ENCODE measurements at regions not wholly inside any gene's neighbourhood (a gene's known extent, or its start where the extent isn't known, plus 50 kb on each side); places are given as distances from the start of the nearest gene placed in this dataset.

GRCh38 chr5:58207076-58207475, 252.8 kb downstream of the PLK2 start:
- TF ChIP-seq EZH2phosphoT487 (IDR thresholded peaks at IDR 0.05; ENCODE audit: borderline replicate concordance, low read length) (no peak), CTCF (IDR thresholded peaks at IDR 0.05; ENCODE audit: low read depth, low read length, poor library complexity, severe bottlenecking) (no peak)

Data from DOHH2 (cell line).